ENCODE measurements at regions not wholly inside any gene's neighbourhood (a gene's known extent, or its start where the extent isn't known, plus 50 kb on each side); places are given as distances from the start of the nearest gene placed in this dataset.

DNA sequence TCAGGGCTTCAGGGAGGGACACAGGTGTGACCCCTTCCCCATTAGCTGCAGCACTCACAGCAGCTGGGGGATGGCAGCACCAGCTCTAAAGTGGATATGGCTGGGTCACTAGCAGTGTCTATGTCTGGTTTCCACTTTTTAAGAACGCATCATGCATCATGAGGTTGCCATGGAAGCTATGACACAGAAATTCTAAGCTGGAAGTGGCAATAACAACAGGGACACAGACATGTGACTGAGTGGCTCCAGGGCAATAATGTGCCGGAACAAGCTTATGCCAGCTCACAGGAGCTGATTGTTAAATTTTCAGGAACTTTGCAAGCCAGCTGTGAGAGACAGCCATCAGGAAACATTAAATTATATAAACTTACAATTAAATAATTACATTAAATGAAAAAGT lies 51.2 kb upstream of the NFASC start:
- Histone ChIP-seq H3K27ac (ENCODE audit: extremely low read length, insufficient read depth, low read length) (no peak overlapping the region), H3K36me3 (replicated peaks in 1 of 2; ENCODE audit: control insufficient read depth in 1 of 2, insufficient read depth in 2 of 2, low read length in 2 of 2) (no peaks in the 10 kb centered on the region), H3K4me3 (replicated peaks in 1 of 3; ENCODE audit: insufficient read depth in 1 of 3, low read depth in 2 of 3, low read length in 3 of 3) (no peak overlapping the region), H2AFZ (ENCODE audit: low read length) (no peak overlapping the region), H3K27me3 (ENCODE audit: control insufficient read depth in 1 of 2, insufficient read depth in 2 of 2, low read length in 2 of 2) (peaks cover 0 to 7% of the 10 kb centered on the region in 2 experiments; a peak in 1 of 5 replicates), H4K20me1 (ENCODE audit: insufficient read depth, low read length) (no peaks in the 10 kb centered on the region), H3K4me2 (ENCODE audit: low read depth, low read length) (no peak overlapping the region), H3K79me2 (ENCODE audit: insufficient read depth, low read length) (no peaks in the 10 kb centered on the region), H3K4me1 (ENCODE audit: insufficient read depth, low read length) (no peaks in the 10 kb centered on the region), H3K9me3 (ENCODE audit: low read length) (no peaks in the 10 kb centered on the region), H3K9ac (ENCODE audit: insufficient read depth, low read depth, low read length) (no peak overlapping the region)
- no TSS peak for BruUV-seq (replicated peaks)
- no peak for TF ChIP-seq TGIF2 (CRISPR knock-in tag; IDR thresholded peaks at IDR 0.05)
- TF ChIP-seq CHCHD3 (CRISPR knock-in tag; IDR thresholded peaks at IDR 0.05) = no peak
- TF ChIP-seq GFI1 (CRISPR knock-in tag; IDR thresholded peaks at IDR 0.05; ENCODE audit: borderline replicate concordance) = no peak
- TF ChIP-seq ZNF609 (CRISPR knock-in tag; IDR thresholded peaks at IDR 0.05; ENCODE audit: borderline replicate concordance) = no peak
- TF ChIP-seq ZNF646 (CRISPR knock-in tag; IDR thresholded peaks at IDR 0.05) = no peak
- no peak for TF ChIP-seq HIC2 (CRISPR knock-in tag; IDR thresholded peaks at IDR 0.05; ENCODE audit: low read depth)
- DNase-seq (ENCODE audit: low spot score) (no peak), FAIRE-seq (no peak), ATAC-seq (no peak)
- POLR2A ChIA-PET = no interaction called here
- in situ Hi-C loops (cut with HindIII; ENCODE audit: extremely low pct_ligation_motif_present, low pct_unique_long_range_greater_than_20kb) = no loop called here
- 23% methylated on average over 2 of the region's 2 CpGs for WGBS (ENCODE audit: low lambda C conversion rate)
- intact Hi-C loops (cut with micrococcal nuclease; ENCODE audit: unreplicated experiment) = no loop called here
- CTCF ChIA-PET (ENCODE audit: low intra/inter-chr PET ratio, low total read pairs) = no interaction called here
